ENCODE measurements at regions not wholly inside any gene's neighbourhood (a gene's known extent, or its start where the extent isn't known, plus 50 kb on each side); places are given as distances from the start of the nearest gene placed in this dataset.
"Not testable (repeated sequence)": the region's sequence is repeated elsewhere in the genome, so short reads cannot be mapped to it uniquely, and the experiment has no call there.

DNA sequence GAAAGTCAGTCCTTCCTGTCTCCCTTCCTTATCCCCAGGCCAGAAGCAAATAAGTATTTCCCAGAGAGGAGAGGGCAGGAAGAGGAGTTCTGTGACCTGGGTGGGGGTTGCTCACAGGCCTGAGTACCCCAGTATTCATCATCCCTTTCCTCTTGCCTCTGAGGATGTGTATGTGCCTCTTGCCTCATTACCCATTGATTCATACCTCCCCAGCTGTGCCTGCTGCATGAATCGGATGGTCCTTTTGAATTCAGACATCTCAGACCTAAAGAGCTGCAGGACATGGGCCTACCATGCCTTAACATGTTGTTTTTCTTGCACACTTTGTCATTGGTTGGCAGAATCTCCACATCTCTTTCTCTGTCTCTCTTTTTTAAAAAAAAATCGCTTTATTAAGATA, 112.8 kb upstream of the SHB start:
- no peak for DNase-seq

DNA sequence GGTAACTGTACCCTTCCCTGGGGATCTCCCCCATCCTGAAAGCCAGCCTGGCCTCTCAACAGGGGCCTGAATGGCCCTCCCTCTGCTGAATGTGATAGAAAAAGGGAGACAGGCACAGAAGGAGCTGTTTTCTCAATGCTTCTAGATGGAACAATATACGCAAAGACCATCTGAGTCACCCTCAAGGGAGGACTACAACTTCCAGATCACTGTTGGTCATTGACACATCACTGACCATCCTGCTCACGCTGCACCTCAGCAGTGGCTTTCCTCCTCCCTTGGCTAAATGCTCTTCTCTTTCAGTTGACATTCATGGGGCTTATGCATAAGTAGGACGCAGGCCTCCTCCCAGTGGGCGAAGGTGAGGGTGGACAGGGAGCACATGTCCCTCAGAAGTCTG, 112.2 kb upstream of the SHB start:
- no peak for DNase-seq

DNA sequence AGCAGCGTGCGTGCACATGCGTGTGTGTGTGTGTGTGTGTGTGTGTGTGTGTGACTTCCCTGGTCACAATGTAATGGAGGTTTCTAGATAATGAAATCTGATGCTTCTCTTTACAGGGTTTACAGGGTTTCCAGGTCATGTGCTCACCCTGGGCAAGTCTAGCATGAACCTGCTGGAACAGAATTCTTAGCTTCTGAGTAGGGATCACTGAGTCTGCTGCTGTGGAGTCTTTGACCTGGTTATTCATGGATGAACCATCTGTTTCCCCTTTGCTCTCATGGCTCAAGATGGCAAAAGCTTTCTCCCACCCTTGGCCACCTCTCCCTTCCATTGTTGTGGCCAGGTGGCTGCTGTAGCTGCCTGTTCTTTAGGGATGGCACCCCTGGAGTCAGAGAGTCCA, 111.6 kb upstream of the SHB start:
- no peak for DNase-seq

DNA sequence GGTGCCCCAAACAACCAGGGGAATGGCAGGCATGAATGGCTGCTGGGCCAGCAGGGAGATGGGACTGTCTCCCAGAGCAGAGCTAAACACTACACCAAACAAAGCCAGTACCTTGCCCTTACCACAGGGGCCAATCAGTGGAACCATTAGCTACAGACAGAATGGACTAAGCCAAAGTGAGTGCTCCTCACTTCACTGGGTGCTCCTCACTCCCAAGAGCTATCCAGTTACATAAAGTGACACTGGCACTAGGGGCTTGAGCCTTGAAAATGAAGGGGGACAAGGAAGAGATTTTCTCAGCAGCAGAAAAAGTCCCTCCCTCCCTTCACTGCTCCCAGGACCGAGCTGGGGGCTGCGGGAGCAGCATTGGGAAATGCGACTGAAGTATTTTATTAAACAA, 110.9 kb upstream of the SHB start:
- no peak for DNase-seq

DNA sequence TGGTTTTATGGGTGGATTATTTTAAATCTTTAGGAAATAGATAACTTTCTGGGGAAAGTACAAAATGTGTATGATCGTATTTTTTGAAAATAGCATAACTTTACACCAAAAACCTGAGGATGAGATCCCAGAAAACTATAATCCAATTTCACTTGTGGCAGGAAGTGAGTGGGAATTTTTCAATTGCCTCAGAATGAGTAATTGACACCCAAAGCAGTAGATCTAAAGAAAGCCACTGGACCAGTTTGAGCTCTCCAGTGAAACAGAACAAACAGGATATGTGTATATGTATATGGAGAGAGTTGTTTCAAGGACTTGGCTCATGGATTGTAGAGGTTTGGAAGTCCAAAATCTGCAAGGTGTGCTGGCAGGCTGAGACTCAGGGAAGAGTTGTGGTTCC, 109.2 kb upstream of the SHB start:
- DNase-seq, result no peak

DNA sequence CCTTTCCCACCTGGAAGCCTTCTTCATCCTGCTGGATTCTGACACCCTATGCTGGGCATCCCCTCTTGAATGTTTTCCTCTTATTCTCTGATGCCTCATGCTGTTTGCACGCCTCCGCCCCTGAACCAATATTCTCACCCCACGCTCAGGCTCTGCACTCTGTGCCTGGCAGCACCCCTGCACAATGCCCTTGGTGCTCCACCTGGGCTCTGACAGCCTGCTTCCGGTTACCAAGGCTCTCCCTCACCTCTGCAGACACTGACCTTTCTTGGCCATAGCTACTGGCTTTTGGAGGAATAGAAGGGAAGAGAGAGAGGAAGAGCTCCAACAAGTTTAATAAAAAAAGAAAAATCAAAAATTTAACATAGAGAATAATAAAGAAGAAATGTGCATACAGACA, 108.7 kb upstream of the SHB start:
- no peak for DNase-seq

DNA sequence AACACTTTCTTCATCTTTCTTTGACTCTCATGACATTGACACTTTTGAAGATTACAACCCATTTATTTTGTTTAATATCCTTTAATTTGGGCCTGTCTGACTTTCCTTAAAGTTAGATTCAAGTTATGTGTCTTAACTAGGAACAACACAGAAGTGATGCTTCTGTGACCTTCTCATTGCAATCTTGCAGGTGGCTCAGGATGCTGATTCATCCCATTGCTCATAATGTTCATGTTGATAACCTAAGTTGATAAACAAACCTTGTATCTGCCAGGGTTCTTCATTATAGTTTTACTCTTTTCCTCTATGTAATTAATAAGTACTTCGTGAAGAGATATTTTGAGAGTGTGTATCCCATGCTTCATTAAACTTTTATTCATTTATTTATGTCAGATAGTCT, 107.2 kb upstream of the SHB start:
- DNase-seq, result no peak

DNA sequence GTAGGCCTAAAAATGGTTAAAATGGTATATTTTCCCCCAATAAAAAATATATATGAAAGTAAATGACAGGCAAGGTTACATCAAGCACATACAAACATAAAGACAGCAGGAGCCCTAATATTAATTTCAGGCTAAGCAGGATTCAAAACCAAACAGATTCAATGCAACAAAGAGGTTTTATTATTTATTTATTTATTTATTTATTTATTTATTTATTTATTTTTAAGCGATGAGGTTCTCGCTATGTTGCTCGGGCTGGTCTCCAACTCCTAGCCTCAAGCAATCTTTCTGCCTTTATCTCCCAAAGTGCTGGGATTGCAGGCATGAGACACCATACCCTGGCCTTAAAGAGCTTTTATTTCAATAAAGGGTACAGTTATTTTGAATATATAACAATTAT, 106.4 kb upstream of the SHB start:
- no peak for DNase-seq

DNA sequence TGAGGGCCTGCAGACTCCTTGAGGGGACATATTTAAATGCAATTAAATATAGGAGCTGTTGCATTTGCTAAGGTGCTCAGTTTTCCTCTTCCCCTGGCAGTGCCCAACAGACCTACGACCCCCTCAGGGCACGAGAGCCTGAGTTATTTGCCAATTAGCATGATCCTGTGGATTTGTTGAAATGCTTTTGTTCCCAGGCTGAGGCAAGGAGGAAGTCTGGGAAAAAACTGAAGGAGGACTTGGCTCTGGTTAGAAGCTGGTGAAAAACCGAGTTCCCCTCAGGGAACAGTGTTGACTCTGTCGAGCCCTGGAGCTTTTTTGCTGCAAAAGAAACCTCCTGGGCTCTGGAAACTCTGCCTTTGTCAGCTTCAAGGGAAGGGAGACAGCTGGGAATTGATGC, 103.6 kb upstream of the SHB start:
- no peak for DNase-seq

DNA sequence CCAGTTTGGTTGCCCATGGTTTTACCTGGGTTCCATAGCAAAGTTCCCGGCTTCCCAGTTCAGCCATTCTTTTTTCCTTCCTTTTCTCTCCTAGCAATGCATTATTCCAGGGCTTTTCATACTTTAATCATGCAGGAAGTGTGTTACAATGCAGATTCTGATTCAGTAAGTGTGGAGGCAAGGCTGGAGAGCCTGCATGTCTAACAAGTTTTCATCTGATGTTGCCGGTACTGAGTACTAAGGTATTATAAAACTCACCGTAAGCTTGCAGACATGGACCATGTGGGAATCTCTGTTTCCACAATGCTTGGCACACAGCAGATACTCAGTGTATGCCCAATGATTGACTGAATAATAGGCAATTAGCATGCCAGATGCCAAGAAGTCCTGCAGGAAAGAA, 102.9 kb upstream of the SHB start:
- DNase-seq, result no peak

DNA sequence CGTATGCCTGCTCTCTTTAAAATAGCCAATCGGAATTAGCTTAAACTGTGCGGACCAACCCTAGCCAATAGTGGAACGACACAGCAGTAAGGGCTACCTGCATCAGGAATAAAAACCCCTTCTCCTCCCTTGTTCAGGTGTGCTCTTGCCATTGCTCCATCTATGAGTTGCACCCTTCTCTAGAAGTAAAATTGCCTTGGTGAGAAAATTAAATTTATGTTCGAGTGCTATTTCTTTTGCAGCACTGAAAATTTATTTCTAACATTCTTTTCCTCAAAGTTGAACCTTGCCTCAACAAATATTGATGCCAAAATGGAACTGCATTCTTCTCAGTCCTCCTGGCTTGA, 102.5 kb upstream of the SHB start:
- no peak for DNase-seq

DNA sequence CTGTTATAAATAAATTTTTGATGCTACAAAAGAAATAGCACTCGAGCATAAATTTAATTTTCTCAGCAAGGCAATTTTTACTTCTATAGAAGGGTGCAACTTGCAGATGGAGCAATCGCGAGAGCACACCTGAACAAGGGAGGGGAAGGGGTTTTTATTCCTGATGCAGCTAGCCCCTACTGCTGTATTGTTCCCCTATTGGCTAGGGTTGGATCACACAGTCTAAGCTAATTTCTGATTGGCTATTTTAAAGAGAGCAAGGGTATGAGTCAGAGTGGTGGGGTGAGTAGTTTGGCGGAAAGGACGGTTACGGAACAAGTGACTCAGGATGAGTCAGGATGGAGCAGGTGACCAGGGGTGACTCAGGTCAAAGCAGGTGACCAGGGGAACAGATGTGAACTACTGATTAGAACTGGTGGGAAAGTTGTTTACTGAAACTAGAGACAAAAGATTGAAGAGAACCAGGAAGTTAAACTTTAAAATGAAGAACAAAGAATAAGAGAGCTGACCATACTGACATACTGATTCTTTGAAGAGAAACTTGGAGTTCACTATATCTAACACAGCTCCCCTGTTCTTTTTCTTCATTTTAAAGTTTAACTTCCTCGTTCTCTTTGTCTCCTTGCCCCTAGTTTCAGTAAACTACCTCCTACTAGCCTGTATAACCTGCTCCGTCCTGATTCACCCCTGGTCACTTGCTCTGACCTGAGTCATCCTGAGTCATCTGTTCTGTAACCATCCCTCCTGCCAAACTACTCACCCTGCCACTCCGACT, 101.9 kb upstream of the SHB start:
- DNase-seq, result not testable (repeated sequence)

DNA sequence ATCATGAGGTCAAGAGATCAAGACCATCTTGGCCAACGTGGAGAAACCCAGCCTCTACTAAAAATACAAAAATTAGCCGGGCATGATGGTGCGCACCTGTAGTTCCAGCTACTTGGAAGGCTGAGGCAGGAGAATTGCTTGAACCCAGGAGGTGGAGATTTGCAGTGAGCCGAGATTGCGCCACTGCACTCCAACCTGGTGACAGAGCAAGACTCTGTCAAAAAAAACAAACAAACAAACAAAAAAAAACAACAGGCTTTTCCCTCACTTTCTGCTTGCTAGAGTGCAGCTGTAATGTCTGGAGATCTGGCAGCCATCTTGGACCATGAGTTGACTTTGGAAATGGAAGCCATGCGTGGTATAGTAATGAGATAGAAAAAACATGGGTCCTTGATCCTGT, 101.1 kb upstream of the SHB start:
- DNase-seq, result not testable (repeated sequence)

DNA sequence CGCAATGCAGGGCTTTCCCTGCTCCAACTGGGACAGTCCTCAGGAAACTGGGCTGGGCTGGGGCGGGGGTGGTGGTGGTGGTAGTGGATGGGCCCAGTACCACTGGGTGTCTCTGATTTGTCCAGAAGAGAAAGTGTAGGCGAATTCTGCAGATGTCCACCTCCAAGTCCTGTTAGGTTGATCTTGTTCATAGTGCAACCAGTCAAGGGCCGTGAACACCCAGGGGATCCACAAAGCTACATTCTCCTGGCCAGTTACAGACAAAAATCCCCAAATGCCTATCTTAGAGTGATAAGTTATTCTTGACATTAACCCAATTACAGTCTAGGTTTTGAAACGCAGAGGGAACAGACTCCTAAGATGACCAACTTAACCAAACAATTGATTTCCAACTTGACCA, 97.5 kb upstream of the SHB start:
- no peak for DNase-seq

DNA sequence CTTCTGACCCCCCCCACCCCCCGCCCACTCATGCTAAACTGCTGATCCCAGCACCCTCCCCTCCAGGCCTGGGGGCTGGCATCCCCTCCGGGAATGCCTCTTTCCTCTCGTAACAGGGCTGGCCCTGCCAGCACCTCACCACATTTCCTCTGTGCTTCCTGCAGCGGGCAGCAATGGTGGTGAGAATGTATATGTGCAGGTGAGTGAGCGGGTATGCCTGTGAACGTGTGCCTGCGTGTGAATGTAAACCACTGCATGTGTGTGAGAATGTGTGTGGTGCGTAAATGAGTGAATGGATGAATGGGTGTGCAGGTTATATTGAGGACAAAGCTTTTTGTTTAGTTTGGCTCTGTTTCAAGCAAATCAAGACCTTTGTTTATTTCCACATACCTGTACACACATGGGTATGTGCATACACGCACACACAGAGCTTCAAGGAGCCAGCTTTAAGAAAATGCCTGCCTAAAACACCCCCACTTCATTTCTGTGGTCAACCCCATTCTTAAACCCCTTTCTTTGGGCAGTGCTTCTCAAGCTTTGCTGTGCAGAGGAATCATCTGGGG, 95.7 kb upstream of the SHB start:
- no peak for DNase-seq

DNA sequence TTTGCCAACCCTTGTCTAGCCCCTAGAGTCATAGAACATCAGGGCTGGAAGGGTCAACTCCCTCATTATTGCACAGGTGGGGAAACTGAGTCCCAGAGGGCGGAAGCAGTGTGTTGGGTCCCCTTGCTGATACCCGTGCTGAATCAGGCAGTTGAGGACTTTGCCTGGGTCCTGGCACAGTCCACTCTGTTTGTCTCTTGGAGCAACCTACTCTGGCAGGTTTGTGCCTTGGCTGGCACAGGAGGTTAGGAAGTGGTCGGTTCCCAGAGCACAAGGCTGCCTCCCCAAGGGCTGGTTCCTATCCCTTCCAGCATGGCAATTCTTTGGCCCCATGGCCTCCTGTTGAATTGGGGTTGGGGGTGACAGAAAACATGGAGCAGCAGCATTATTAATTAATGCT, 94.5 kb upstream of the SHB start:
- no peak for DNase-seq

DNA sequence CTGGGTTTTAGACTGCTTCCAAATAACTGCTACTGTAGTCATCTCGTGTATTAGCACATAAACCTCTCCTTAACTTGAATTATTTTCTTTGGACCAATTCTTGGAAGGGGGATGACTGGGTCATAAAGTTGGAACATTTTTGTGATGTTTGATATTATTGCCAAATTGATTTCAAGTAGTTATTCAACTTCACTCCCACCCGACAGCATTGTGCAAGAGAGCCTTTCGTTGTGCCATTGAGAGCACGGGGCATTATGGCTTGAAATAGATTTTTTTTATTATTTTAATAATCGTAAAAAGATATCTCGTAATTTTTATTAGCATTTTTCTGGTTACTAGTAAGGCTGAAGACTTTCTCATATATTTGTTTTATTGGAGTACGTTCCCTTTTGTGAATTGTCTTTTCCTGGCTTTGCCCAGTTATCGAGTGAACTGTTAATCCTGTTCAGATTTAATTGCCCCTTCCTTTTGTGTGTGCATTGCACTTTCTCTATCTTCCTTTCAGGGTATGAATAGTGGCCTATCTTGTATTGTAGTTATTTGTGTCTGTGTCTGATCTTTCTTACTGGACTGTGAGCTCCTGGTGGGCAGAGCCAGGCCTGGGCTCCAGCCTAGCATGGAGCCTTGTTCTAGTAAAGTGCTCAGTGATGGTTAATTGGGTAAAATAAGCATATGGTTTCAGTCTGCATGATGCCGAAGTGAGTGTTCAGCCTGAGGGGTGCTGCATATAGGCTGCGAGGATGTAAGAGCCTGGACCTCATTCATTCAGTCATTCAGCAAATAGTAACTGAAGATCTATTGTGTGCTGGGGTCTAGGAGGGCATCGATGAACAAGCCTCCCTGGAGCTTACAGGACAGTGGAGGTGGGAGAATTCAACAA, 93.5 kb upstream of the SHB start:
- no peak for DNase-seq

DNA sequence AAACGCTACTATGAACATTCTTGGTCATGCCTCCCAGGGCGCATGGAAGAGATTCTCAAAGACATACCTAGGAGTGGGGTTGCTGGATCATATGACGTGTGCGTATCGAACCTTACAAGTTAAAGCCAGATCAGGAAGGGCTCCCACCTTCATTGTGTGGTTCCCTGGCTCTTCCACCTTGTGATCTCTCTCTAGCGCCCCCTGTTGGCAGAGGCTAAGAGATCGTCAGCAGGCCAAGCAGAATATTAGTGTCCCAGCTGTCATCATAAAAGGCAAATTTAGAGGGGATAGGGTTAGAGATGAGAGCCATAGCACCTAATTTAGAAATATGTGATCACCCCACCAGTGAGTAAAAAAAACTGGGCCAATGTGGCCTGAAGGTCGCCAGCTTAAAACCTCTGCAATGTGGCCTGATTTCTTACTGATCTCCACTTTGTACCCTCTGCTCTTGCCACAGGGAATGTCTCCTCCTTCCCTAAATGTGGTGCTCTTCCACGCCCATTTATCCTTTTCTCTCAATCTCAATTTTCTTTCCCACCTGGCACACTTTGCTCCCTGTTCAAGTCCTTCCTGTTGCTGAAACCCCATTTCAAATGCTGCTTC, 91.7 kb upstream of the SHB start:
- no peak for DNase-seq

DNA sequence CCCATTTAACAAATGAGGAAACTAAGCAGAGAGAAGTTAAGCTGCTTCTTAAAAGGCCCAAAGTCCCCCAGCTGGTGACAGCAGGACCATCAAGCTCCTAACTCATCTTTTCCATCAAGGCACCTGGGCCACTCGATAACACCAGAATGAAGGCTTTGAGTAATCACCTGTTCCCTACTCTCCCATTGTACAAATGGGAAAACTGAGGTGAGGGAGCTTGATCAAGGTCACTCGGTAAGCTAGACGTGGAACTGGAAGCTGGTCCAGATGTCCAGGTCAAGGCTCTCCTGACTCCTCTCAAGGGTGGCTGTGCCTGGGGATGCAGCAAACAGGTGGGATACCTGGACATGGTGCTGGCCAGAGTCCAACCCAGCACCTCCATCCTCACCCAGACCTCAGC, 90.6 kb upstream of the SHB start:
- DNase-seq, result no peak

DNA sequence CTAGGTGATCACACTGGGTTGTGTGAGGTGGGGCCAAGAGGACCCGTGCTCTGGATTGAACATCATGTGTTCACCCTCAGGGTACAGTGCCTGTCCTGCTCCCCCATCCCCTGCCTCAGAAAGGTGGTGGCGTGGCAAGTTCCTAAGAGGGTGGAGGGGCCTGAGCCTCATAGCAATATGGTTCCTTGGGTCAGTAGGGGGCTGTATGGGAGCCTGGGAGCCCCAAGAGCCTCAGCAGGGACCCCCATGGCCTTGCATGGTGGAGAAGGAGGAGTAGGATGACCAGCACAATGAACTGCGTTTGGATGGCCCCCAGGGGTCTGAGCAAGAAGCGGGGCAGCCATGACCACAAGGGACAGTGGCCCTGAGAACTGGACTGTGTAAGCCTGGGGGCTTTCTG, 89.6 kb upstream of the SHB start:
- DNase-seq, result no peak

DNA sequence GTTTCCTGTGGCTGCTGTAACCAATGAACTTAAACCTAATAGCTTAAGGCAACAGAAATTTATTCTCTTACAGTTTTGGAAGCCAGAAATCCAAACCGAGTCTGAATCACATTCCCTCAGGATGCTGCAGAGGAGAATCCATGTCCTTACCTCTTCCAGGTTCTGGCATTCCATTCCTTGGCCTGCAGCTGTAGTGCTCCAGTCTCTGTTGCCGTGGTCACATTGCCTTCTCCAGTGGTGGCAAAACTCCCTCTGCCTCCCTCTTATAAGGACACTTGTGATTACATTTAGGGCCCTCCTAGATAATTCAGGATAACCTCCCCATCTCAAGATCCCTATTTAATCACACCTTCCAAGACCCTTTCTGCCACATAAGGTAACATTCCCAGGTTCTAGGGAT, 88.7 kb upstream of the SHB start:
- DNase-seq, result no peak

DNA sequence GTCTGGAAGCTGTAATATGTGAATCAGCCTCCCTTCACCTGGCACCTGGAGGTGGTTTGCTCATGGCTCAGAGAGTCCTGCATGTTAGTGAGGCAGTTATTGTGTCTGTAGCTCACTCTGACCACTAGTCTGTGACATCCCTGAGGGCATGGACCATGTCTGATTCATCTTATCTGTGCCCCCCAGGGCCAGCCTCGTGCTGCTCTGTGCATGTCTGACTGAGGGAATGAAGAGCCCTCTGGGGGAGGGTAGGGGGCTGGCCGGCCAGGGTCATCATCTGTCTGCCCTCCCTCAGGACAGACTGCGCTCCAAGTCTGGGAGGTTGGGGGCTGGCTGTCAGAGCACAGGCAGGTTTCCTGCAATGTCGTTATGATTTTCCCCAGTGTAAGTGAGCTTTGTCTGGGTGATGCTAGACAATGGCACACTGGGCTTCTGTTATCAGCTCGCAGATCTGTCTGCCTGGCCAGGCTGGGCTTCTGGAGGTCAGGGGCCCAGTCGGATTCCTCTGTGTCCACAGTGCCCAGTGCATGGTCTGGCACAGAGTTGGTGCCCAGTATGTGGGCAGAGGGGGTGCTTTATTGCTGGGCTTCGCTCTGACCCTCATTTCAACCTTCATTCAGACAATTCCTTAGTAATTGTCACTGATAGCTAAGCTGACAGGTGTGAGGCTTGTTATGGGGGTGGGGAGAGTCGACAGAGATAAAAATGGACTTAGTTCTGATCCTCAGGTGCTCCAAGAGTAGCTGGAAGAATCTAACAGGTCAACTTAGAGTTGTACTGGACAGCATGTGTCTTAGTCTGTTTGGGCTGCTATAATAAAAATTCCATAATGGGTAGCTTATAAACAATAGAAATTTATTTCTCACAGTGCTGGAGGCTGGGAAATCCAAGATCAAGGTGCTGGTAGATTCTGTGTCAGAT, 85.7 kb upstream of the SHB start:
- DNase-seq, result no peak

DNA sequence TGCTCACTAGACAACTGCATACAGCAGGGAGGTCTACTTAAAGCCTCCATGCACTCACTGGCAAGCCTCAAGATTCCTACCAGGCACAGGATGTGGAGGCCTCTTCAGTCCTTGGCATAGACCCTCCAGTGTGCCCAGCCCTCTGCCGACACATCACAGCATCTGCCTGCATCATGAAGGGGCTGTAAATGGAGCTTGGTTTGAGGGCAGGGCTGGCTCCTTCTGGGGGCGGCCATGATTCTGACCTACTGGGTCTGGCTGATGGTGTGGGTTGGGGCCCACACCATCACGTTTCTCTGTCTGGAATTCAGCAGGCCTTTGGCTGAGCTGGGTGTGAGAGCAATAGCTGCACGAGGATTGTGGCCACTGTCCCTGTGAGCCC, 84.9 kb upstream of the SHB start:
- DNase-seq, result no peak

All from NCI-H187 treated with DMSO at 0.1 percent for 48 hours (cell line).